UCSD-AML1 (cell line): ENCODE measurements at regions not wholly inside any gene's neighbourhood (a gene's known extent, or its start where the extent isn't known, plus 50 kb on each side); places are given as distances from the start of the nearest gene placed in this dataset.

ENCODE experiments used
- DNase-seq: peaks from one replicate; lab custom pipeline; 2025; ENCODE audit not compliant: unreplicated experiment; lab: John Stamatoyannopoulos, UW

GRCh38 chr21:35254765-35255138, 205.7 kb upstream of the RUNX1 start:
- no peak for DNase-seq

- DNase-seq: no peak
Measured at GRCh38 chr21:35254006-35254764, 205.1 kb upstream of the RUNX1 start.

GRCh38 chr21:35252831-35253230, 203.7 kb upstream of the RUNX1 start:
- no peak for DNase-seq

- no peak for DNase-seq
Measured at GRCh38 chr21:35249636-35250035, 200.5 kb upstream of the RUNX1 start.

GRCh38 chr21:35245879-35246278, 196.8 kb upstream of the RUNX1 start:
- DNase-seq: no peak

- DNase-seq: no peak
Measured at GRCh38 chr21:35244514-35244913, 195.4 kb upstream of the RUNX1 start.

GRCh38 chr21:35243171-35243570, 194.1 kb upstream of the RUNX1 start:
- DNase-seq: no peak

- DNase-seq: no peak
Measured at GRCh38 chr21:35239811-35240219, 190.7 kb upstream of the RUNX1 start.

- no peak for DNase-seq
Measured at GRCh38 chr21:35238119-35238518, 189.0 kb upstream of the RUNX1 start.

GRCh38 chr21:35237287-35237686, 188.2 kb upstream of the RUNX1 start:
- no peak for DNase-seq

- DNase-seq: no peak
Measured at GRCh38 chr21:35236090-35236489, 187.0 kb upstream of the RUNX1 start.

- no peak for DNase-seq
Measured at GRCh38 chr21:35234725-35235124, 185.6 kb upstream of the RUNX1 start.

GRCh38 chr21:35233756-35234155, 184.7 kb upstream of the RUNX1 start:
- no peak for DNase-seq

- DNase-seq: no peak
Measured at GRCh38 chr21:35232545-35233176, 183.6 kb upstream of the RUNX1 start.

- DNase-seq: no peak
Measured at GRCh38 chr21:35231090-35231489, 182.0 kb upstream of the RUNX1 start.

- DNase-seq: no peak
Measured at GRCh38 chr21:35229290-35229689, 180.2 kb upstream of the RUNX1 start.

- DNase-seq: no peak
Measured at GRCh38 chr21:35227786-35228185, 178.7 kb upstream of the RUNX1 start.

- DNase-seq: no peak
Measured at GRCh38 chr21:35226968-35227744, 178.1 kb upstream of the RUNX1 start.

- DNase-seq: no peak
Measured at GRCh38 chr21:35226328-35226727, 177.2 kb upstream of the RUNX1 start.

GRCh38 chr21:35225573-35225972, 176.5 kb upstream of the RUNX1 start:
- DNase-seq: no peak

GRCh38 chr21:35223480-35224156, 174.5 kb upstream of the RUNX1 start:
- DNase-seq: no peak
